ENCODE measurements at regions not wholly inside any gene's neighbourhood (a gene's known extent, or its start where the extent isn't known, plus 50 kb on each side); places are given as distances from the start of the nearest gene placed in this dataset.
"Not testable (repeated sequence)": the region's sequence is repeated elsewhere in the genome, so short reads cannot be mapped to it uniquely, and the experiment has no call there.

- DNase-seq (ENCODE audit: low read depth in 2 of 2), result not testable (repeated sequence)
Measured at GRCh38 chr2:94576486-94576885, 294.7 kb upstream of the TEKT4 start.

- DNase-seq (ENCODE audit: low read depth in 2 of 2), result not testable (repeated sequence)
Measured at GRCh38 chr2:94577160-94577559, 294.1 kb upstream of the TEKT4 start.

DNA sequence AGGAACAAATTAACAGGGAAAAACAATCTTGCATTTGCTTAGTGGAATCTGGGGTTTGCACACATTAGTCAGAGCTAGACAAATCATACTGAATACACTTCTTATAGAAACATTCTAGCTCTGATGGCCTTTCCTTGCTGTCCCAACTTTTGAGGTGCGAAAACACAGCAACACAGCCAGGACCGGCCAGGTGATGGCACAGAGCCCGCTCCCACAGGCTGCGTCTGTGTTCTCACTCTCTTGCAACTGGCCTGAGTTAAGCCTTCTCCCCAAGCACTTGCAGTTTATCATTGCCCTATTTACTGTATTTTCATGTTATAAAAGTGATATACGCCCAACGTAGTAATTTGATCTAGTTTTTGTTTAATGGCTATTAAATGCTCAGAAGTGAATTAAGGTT, 292.0 kb upstream of the TEKT4 start:
- not testable (repeated sequence) for DNase-seq (ENCODE audit: low read depth in 2 of 2)

GRCh38 chr2:94583081-94583723, 288.0 kb upstream of the TEKT4 start:
- not testable (repeated sequence) for DNase-seq (ENCODE audit: low read depth in 2 of 2)

DNA sequence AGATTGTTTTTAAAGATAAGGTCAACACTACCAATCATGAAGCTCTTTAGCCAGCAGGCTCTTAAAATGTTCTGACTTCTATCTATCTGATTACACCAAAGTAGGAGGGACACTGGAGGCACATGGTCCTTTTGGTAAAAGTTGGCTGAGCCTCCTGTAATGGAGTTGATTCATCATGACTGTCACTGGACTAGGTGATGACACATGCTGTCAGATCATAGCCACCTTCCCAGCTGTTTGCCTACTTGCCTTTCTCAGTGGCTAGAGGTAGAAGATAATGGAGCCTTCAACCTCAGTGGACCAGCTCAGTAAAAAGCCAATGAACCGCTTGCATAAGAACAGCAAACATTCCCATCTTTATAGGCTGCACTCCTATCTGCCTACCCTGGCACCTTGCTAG, 286.7 kb upstream of the TEKT4 start:
- not testable (repeated sequence) for DNase-seq (ENCODE audit: low read depth in 2 of 2)

DNA sequence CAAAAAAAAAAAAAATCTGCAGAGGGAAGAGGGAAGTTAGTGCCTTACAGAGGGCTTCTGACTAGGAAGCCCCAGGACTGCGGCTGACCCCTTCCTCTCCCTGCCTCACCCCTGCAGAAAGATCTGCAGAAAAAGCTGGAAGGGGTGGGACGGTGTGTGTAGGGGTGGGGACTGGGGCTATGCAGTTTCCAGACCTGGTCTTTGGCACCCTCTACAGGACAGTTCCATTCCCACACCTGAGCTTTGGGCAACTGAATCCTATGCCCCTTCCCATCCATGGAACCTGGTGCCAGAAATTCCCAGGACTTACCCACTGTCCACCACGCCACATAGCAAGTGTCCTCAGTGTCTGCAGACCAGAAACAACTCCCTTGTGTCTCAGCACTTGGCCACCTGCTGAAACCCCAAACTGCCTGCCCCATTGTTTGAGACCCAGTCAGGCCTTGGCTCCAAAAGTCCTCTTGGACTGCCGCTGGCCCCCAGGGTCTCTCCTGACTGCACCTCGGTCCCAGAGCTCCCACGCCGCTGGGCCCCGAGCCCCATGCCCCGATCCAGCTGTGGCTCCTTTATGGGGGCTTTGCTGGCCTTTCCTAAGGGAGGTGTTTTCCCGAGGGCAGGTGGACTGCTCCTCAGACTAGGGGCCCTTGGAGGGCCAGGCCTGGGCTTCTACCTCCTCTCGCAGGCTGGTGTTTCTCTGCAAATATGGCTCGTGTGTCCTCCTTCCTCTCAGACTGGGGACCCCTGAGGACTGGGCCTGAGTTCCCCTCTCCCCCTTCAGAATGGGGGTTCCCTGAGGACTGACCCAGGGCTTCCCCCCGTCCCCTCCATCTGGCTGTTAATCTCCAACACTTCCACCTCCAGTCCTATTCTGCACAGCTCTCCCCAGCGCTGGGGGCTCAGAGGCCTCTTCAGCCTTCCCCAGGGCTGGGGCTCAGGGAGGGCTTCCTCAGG, 284.9 kb upstream of the TEKT4 start:
- not testable (repeated sequence) for DNase-seq (ENCODE audit: low read depth in 2 of 2)

DNA sequence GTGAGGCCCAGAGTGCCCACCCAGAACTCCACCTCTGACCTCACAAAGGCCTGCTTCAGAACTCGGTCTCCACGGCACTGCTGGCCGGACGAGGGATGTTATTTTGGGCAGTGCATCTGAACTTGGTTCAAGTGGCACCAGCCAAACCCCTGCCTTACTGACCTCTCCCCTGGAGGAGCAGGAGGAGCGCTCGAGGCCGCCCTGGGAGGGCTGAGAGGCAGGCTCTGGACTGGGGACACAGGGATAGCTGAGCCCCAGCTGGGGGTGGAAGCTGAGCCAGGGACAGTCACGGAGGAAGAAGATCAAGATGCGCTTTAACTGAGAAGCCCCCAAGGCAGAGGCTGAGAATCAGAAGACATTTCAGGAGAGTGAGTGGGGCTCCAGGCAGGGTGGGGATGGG, 284.2 kb upstream of the TEKT4 start:
- DNase-seq (ENCODE audit: low read depth in 2 of 2), result not testable (repeated sequence)

- DNase-seq (ENCODE audit: low read depth in 2 of 2), result not testable (repeated sequence)
Measured at GRCh38 chr2:94594019-94594836, 277.0 kb upstream of the TEKT4 start.

DNA sequence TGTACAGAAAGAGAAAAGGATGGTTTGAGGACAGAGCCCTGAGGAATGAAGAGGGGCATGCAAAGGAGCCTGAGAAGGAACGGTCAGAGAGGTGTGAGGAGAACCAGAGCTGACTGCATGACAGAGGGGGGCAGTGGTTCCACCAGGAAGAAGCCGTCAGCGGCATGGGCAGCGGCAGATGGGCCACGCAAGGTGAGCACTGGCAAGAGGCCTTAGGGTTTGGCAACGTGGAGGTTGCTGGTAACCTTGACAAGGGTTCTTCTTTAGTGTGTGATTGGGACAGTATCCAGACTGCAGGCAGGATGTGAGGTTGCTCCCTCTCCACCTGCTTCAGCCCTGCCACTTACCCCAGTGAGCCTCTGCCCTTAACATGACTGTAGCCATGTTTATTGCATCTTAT, 275.3 kb upstream of the TEKT4 start:
- DNase-seq (ENCODE audit: low read depth in 2 of 2), result not testable (repeated sequence)

GRCh38 chr2:94598075-94598713, 273.0 kb upstream of the TEKT4 start:
- DNase-seq (ENCODE audit: low read depth in 2 of 2), result not testable (repeated sequence)

- DNase-seq (ENCODE audit: low read depth in 2 of 2), result not testable (repeated sequence)
Measured at GRCh38 chr2:94600929-94601328, 270.3 kb upstream of the TEKT4 start.

GRCh38 chr2:94602466-94602865, 268.8 kb upstream of the TEKT4 start:
- DNase-seq (ENCODE audit: low read depth in 2 of 2), result no peak

DNA sequence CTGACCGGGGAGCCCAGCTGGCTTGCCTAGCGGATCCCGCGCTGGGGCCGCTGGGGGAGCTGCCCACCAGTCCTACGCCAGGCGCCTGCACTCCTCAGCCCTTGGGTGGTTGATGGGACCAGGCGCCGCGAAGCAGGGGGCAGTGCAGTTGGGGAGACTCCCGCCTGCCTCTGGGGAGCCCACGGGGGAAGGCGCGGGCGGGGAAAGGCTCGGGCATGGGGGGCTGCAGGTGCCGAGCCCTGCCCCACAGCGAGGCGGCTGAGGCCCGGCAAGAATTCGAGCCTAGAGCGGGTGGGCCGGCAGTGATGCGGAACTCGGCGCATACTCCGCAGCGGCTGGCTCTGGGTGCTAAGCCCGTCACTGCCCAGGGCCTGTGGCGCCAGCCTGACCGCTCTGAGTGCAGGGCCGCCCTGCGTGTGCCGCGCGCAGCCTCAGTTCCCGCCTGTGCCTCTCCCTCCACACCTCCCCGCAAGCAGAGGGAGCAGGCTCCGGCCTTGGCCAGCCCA, 249.1 kb upstream of the TEKT4 start:
- DNase-seq (ENCODE audit: low read depth in 2 of 2), result no peak

DNA sequence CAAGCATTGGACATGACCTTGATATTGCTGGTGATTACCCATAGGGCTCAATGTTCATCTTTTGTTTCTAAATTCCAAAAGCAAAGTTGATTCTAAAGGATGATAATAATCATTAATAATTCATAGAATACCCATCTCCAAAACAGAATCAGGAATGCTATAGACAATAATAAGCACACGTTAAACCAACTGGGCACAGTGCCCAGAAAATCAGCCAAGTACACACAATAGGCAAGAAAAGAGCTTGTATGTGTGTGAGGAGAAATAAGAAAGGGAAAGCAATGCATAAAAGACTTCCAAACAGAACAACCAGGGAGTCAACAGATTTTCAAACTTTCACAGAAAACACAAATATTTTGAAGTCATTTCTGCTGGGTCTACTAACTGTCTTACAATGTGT, 242.3 kb upstream of the TEKT4 start:
- not testable (repeated sequence) for DNase-seq (ENCODE audit: low read depth in 2 of 2)

DNA sequence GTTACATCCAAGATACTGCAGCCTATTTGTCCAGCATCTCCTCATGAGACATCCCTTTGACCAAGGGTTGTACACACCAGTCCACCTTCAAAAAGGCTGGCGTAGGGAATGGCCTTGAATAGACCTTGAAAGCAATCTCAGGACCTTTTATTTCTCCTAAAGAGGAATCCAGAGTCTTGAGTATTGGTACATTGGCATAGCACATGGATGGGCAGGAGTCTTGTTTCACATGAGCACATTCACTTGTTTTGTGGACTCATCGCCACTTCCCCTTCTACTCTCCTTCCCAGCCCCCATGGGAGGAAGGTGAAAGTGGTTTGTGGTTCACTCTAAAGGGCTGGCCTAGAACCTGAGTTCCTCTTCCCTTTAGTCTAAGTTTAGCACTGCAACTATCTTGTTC, 229.8 kb upstream of the TEKT4 start:
- not testable (repeated sequence) for DNase-seq (ENCODE audit: low read depth in 2 of 2)

DNA sequence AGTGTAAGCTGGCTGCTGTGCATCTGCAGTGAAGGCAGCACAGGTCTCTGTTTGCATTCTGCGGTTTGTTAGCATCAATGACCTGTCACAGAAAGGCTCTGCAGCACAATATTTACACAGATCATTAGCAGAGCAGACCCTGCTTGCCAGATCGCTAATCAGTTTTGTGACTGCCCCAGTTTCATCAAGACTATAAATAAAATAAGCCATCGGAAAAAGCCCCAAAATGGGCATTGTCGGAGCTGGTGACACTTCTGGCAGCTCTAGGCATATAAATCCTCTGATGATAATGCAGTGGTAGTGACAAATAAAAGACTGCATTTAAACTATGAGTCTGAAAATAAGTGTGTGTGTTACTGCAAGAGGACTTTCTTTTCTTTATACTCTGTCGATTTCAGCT, 219.1 kb upstream of the TEKT4 start:
- DNase-seq (ENCODE audit: low read depth in 2 of 2), result not testable (repeated sequence)

DNA sequence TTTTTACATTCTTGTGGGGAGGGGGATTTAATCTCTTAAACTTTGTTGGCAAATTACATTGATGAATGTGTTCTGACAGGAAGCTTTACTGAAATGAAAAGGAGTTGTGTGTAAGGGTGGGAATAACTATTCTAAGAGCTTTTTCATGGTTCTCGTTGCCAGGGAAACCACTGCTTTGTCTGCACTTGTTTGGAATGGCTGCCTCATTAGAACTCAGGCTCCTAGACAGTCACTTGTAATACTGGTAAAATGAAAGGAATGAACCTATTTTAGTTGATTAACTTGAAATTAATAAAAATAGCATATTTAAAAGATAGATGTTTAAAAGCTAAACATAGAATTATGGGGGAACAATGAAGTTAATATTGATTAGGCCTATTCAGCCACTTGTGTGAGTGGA, 201.4 kb upstream of the TEKT4 start:
- DNase-seq (ENCODE audit: low read depth in 2 of 2), result not testable (repeated sequence)

GRCh38 chr2:94694236-94694635, 177.0 kb upstream of the TEKT4 start:
- not testable (repeated sequence) for DNase-seq (ENCODE audit: low read depth in 2 of 2)

DNA sequence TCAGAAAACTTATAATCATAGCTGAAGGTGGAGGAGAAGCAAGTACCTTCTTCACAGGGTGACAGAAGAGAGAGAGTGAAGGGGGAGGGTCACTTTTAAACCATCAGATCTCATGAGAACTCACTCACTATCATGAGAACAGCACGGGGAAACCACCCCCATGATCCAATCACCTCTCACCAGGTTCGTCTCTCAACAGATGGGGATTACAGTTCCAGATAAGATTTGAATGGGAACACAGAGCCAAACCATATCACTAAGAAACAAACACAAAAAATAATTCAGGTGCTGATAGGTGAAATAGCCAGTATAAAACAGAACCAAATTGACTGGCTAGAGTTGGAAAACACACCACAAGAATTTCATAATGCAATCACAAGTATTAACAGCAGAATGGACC, 162.2 kb upstream of the TEKT4 start:
- not testable (repeated sequence) for DNase-seq (ENCODE audit: low read depth in 2 of 2)

DNA sequence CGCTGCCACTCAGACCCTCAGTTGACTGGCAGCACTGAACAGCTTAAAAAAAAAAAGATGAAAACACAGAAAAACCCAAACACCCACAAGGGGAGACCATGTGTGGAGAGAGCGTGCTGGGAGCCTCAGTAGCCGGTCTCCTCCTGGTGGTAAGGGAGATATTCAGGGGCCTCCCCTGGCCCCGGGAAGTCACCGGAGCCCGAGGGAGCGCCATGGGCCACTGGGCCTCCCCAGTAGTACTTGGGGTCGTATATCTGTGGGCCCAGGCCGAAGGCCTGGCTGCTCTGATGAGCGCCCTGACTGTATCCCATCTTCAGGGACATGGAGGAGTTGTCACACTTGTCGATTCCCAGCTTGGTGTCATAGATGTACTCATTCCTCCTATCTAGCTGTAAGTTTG, 145.7 kb upstream of the TEKT4 start:
- no peak for DNase-seq (ENCODE audit: low read depth in 2 of 2)

- DNase-seq (ENCODE audit: low read depth in 2 of 2), result not testable (repeated sequence)
Measured at GRCh38 chr2:94735536-94735935, 135.7 kb upstream of the TEKT4 start.

Measured in stimulated activated CD4-positive, alpha-beta T cell treated with anti-CD3 and anti-CD28 coated beads, Interleukin-15, amount 100 ng/mL, for 48 hours (primary cell).